HCT116 (cell line): ENCODE measurements at regions not wholly inside any gene's neighbourhood (a gene's known extent, or its start where the extent isn't known, plus 50 kb on each side); places are given as distances from the start of the nearest gene placed in this dataset.

Experiments
- CEBPB ChIP-seq: IDR thresholded peaks from 2 replicates; pipeline ENCODE4 v1.6.1; 2012; ENCODE audit warnings: low read depth
- EGR1 ChIP-seq: IDR thresholded peaks from 2 replicates; pipeline ENCODE4 v1.6.1; 2012; ENCODE audit warnings: low read depth
- EZH2phosphoT487 ChIP-seq: fragments of 200-600 bp; IDR thresholded peaks from 2 replicates; pipeline ENCODE4 v1.6.1; 2018; ENCODE audit warnings: antibody characterized with exemption, borderline replicate concordance
- POLR2AphosphoS5 ChIP-seq: IDR thresholded peaks from 2 replicates; pipeline ENCODE4 v1.6.1; 2011; ENCODE audit warnings: mild to moderate bottlenecking, low read depth, low read length, moderate library complexity
- YY1 ChIP-seq: IDR thresholded peaks from 2 replicates; pipeline ENCODE4 v1.6.1; 2011; ENCODE audit warnings: low read length, low read depth, moderate library complexity, mild to moderate bottlenecking; ENCODE audit not compliant: insufficient replicate concordance; ENCODE audit errors: extremely low read depth
- TF ChIP-seq, protein P1 (sequence below), 3 experiments: fragments of 200-600 bp in 1 of 3; sonication (generic) in 1 of 3; IDR thresholded peaks in 2 of 3; conservative IDR thresholded peaks in 1 of 3; 2 replicates each; pipeline ENCODE4 v1.5.1; 2012 to 2017; ENCODE audit warnings: low read depth in 2 of 3, low read length in 2 of 3, antibody characterized with exemption in 1 of 3, borderline replicate concordance in 1 of 3, control low read depth in 1 of 3, mild to moderate bottlenecking in 1 of 3, mixed read lengths in 1 of 3, mixed run types in 1 of 3, moderate library complexity in 1 of 3; ENCODE audit not compliant: insufficient read depth in 1 of 3

DNA sequence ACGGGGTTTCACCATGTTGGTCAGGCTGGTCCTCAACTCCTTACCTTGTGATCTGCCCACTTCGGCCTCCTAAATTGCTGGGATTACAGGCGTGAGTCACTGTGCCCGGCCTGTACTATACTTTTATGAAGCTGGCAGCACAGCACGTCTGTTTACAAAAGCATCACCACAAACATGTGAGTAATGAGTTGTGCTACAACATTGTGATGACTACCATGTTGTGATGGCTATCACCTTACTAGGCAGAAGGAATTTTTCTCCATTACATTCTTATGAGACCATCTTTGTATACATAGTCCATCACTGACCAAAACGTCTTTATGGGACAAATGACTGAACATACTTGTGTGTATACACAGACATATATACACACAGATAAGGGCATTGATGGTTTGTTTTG lies 1019.0 kb downstream of the CDH18 start:
- no peak for TF ChIP-seq POLR2AphosphoS5
- TF ChIP-seq EZH2phosphoT487 = no peak
- TF ChIP-seq CEBPB = no peak
- TF ChIP-seq, protein P1, sequence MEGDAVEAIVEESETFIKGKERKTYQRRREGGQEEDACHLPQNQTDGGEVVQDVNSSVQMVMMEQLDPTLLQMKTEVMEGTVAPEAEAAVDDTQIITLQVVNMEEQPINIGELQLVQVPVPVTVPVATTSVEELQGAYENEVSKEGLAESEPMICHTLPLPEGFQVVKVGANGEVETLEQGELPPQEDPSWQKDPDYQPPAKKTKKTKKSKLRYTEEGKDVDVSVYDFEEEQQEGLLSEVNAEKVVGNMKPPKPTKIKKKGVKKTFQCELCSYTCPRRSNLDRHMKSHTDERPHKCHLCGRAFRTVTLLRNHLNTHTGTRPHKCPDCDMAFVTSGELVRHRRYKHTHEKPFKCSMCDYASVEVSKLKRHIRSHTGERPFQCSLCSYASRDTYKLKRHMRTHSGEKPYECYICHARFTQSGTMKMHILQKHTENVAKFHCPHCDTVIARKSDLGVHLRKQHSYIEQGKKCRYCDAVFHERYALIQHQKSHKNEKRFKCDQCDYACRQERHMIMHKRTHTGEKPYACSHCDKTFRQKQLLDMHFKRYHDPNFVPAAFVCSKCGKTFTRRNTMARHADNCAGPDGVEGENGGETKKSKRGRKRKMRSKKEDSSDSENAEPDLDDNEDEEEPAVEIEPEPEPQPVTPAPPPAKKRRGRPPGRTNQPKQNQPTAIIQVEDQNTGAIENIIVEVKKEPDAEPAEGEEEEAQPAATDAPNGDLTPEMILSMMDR (IDR thresholded peaks at IDR 0.05 in 2 of 3, conservative IDR thresholded peaks at IDR 0.05 in 1 of 3; ENCODE audit: borderline replicate concordance in 1 of 3, insufficient read depth in 1 of 3, low read depth in 2 of 3, low read length in 2 of 3) = no peak
- TF ChIP-seq YY1 = no peak
- no peak for TF ChIP-seq EGR1
